NB4 (cell line): ENCODE measurements at regions not wholly inside any gene's neighbourhood (a gene's known extent, or its start where the extent isn't known, plus 50 kb on each side); places are given as distances from the start of the nearest gene placed in this dataset.

ENCODE experiments used
- DNase-seq: peaks from one replicate; pipeline ENCODE4 v3.0.0; 2010; ENCODE audit warnings: low read depth
- H3K4me3 ChIP-seq: one replicate; pipeline ENCODE4 v1.5.1; 2011; ENCODE audit warnings: mild to moderate bottlenecking, low read depth, low read length, moderate library complexity
- MAX ChIP-seq: IDR thresholded peaks from 2 replicates; pipeline ENCODE4 v1.6.1; 2011; ENCODE audit warnings: low read depth, low read length
- MYC ChIP-seq: IDR thresholded peaks from 2 replicates; pipeline ENCODE4 v1.6.1; 2011; ENCODE audit warnings: low read depth, low read length
- POLR2A ChIP-seq: IDR thresholded peaks from 2 replicates; pipeline ENCODE4 v1.6.1; 2011; ENCODE audit warnings: mild to moderate bottlenecking; ENCODE audit not compliant: insufficient read length; ENCODE audit errors: extremely low read depth
- TF ChIP-seq, protein P1 (sequence below): IDR thresholded peaks from one replicate; pipeline ENCODE4 v1.5.1; 2012; ENCODE audit warnings: low read depth, low read length

GRCh38 chr17:72458301-72458700 is 337.5 kb downstream of the SOX9 start:
- H3K4me3 ChIP-seq = no peak overlapping the region
- no peak for TF ChIP-seq MAX
- TF ChIP-seq, protein P1, sequence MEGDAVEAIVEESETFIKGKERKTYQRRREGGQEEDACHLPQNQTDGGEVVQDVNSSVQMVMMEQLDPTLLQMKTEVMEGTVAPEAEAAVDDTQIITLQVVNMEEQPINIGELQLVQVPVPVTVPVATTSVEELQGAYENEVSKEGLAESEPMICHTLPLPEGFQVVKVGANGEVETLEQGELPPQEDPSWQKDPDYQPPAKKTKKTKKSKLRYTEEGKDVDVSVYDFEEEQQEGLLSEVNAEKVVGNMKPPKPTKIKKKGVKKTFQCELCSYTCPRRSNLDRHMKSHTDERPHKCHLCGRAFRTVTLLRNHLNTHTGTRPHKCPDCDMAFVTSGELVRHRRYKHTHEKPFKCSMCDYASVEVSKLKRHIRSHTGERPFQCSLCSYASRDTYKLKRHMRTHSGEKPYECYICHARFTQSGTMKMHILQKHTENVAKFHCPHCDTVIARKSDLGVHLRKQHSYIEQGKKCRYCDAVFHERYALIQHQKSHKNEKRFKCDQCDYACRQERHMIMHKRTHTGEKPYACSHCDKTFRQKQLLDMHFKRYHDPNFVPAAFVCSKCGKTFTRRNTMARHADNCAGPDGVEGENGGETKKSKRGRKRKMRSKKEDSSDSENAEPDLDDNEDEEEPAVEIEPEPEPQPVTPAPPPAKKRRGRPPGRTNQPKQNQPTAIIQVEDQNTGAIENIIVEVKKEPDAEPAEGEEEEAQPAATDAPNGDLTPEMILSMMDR = no peak
- no peak for TF ChIP-seq MYC
- no peak for DNase-seq

GRCh38 chr17:72460711-72461110 is 339.9 kb downstream of the SOX9 start:
- H3K4me3 ChIP-seq = no peak overlapping the region
- DNase-seq = no peak
- TF ChIP-seq POLR2A = no peak
- no peak for TF ChIP-seq MAX
- TF ChIP-seq, protein P1 = no peak
- no peak for TF ChIP-seq MYC

GRCh38 chr17:72461757-72462156 is 340.9 kb downstream of the SOX9 start:
- TF ChIP-seq POLR2A = no peak
- no peak for TF ChIP-seq MYC
- TF ChIP-seq, protein P1 = no peak
- no peak for TF ChIP-seq MAX
- no peak for DNase-seq
- H3K4me3 ChIP-seq = no peak overlapping the region

DNA sequence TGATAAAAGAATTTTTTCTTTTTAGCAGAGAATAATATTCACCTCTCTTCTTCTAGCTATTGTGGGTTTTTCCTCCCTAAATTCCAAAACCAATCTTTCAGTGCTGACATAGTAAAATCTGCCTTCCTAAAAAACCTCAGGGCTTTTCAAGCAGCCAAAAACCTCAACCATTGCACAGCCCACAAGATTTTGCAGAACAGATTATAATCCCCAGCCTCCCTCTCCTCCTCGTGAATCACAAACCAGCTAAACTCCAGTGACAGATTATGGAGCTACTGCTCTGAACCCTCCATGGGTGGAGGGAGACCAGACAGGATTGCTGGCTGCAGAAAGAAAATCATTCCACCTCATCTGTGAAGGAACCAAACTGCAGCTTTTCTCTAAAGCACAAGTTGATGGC is 341.6 kb downstream of the SOX9 start:
- no peak for DNase-seq
- TF ChIP-seq MYC (no peak), MAX (no peak), POLR2A (no peak)
- TF ChIP-seq, protein P1 = no peak
- no peak overlapping the region for H3K4me3 ChIP-seq

DNA sequence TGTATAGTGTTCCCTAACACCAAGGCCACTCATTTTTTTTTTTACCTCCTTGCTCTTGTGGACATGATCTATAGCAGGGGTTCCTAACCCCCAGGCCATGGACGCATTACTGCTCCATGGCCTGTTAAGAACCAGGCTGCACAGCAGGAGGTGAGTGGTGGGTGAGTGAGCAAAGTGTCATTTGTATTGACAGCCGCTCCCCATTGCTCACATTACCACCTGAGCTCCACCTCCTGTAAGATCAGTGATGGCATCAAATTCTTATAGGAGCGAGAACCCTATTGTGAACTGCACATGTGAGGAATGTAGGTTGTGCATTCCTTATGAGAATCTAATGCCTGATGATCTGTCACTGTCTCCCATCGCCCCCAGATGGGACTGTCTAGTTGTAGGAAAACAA is 342.0 kb downstream of the SOX9 start:
- DNase-seq = no peak
- H3K4me3 ChIP-seq = no peak overlapping the region
- TF ChIP-seq MAX (no peak), POLR2A (no peak), MYC (no peak)
- TF ChIP-seq, protein P1 = no peak
